ENCODE measurements at regions not wholly inside any gene's neighbourhood (a gene's known extent, or its start where the extent isn't known, plus 50 kb on each side); places are given as distances from the start of the nearest gene placed in this dataset.

DNA sequence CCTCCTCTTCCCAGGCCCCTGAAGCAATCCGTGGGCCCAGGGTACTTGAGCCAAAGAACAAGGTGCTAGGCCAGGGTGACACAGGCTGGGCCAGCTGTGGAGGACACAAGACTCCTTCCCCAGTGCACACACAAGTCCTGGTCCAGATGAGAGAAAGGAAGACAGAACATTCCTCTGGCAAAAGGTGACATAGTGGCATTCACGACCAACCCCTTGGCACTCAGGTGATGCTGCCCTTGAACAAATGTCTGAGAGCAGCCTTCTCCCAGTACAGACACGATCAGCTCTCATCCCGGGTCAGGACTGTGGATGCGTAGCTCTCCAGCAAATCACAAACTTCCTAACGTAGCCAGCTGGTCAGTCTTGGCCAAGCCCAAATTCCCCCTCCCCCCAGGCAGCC, 118.5 kb downstream of the OAT start:
- peaks cover 8% of the 10 kb centered on the region for H3K9me3 ChIP-seq (ENCODE audit: control insufficient read depth, low read depth, low read length)
- H3K79me2 ChIP-seq (ENCODE audit: control insufficient read depth, insufficient read depth, low read length), result no peaks in the 10 kb centered on the region
- H3K4me3 ChIP-seq (ENCODE audit: control insufficient read depth in 2 of 3, extremely low read depth in 1 of 3, insufficient read depth in 2 of 3, low read depth in 1 of 3, low read length in 3 of 3), result no peak overlapping the region
- no peak overlapping the region for H3K27ac ChIP-seq (ENCODE audit: control insufficient read depth, insufficient read depth, low read length)
- no peak overlapping the region for H3K9ac ChIP-seq (ENCODE audit: control insufficient read depth, extremely low read depth, insufficient read depth, low read length)
- dilution Hi-C loops (cut with MboI; ENCODE audit: extremely low pct_ligation_motif_present, low sequenced_read_pairs), result no loop called here
- peaks cover 28% of the 10 kb centered on the region for H3K4me1 ChIP-seq (ENCODE audit: control insufficient read depth, extremely low read depth, insufficient read depth, low read length)
- TF ChIP-seq CTCF (optimal IDR thresholded peaks at IDR 0.05 in 1 of 3, IDR thresholded peaks at IDR 0.05 in 1 of 3, conservative IDR thresholded peaks at IDR 0.05 in 1 of 3; ENCODE audit: extremely low read depth in 1 of 3, insufficient read depth in 2 of 3, low read length in 3 of 3) (no peak), EZH2 (IDR thresholded peaks at IDR 0.05; ENCODE audit: low read length) (no peak)
- H3K27me3 ChIP-seq (ENCODE audit: control insufficient read depth, extremely low read depth, insufficient read depth, low read length), result peaks cover 4% of the 10 kb centered on the region
- no peaks in the 10 kb centered on the region for H4K20me1 ChIP-seq (ENCODE audit: control insufficient read depth, extremely low read depth, insufficient read depth, low read length)
- H2AFZ ChIP-seq (ENCODE audit: control insufficient read depth, low read length), result no peak overlapping the region
- DNase-seq (ENCODE audit: low read depth, low spot score), result no peak
- H3K36me3 ChIP-seq (ENCODE audit: control insufficient read depth in 2 of 2, extremely low read depth in 1 of 2, insufficient read depth in 2 of 2, low read length in 2 of 2), result no peaks in the 10 kb centered on the region
- H3K4me2 ChIP-seq (ENCODE audit: control insufficient read depth, extremely low read depth, insufficient read depth, low read depth, low read length), result no peak overlapping the region
- H3K9me1 ChIP-seq (ENCODE audit: control insufficient read depth, extremely low read depth, insufficient read depth, low read length), result peaks cover under 1% of the 10 kb centered on the region
- FAIRE-seq, result no peak

- DNase-seq (ENCODE audit: low read depth, low spot score), result no peak
These were observed 119.0 kb downstream of the OAT start for GRCh38 chr10:124299696-124300095.

More at GRCh38 chr10:124299696-124300095, 119.0 kb downstream of the OAT start:
- no peak for TF ChIP-seq CTCF (optimal IDR thresholded peaks at IDR 0.05 in 1 of 3, IDR thresholded peaks at IDR 0.05 in 1 of 3, conservative IDR thresholded peaks at IDR 0.05 in 1 of 3; ENCODE audit: extremely low read depth in 1 of 3, insufficient read depth in 2 of 3, low read length in 3 of 3)
- TF ChIP-seq EZH2 (IDR thresholded peaks at IDR 0.05; ENCODE audit: low read length), result no peak
- Histone ChIP-seq H3K9me1 (ENCODE audit: control insufficient read depth, extremely low read depth, insufficient read depth, low read length) (peaks cover 2% of the 10 kb centered on the region), H3K27me3 (ENCODE audit: control insufficient read depth, extremely low read depth, insufficient read depth, low read length) (peaks cover 4% of the 10 kb centered on the region), H3K9me3 (ENCODE audit: control insufficient read depth, low read depth, low read length) (peaks cover 8% of the 10 kb centered on the region), H4K20me1 (ENCODE audit: control insufficient read depth, extremely low read depth, insufficient read depth, low read length) (no peaks in the 10 kb centered on the region), H3K9ac (ENCODE audit: control insufficient read depth, extremely low read depth, insufficient read depth, low read length) (no peak overlapping the region), H3K79me2 (ENCODE audit: control insufficient read depth, insufficient read depth, low read length) (no peaks in the 10 kb centered on the region), H3K36me3 (ENCODE audit: control insufficient read depth in 2 of 2, extremely low read depth in 1 of 2, insufficient read depth in 2 of 2, low read length in 2 of 2) (no peaks in the 10 kb centered on the region), H2AFZ (ENCODE audit: control insufficient read depth, low read length) (peak overlapping the region; percentile 4), H3K4me1 (ENCODE audit: control insufficient read depth, extremely low read depth, insufficient read depth, low read length) (peaks cover 33% of the 10 kb centered on the region), H3K4me2 (ENCODE audit: control insufficient read depth, extremely low read depth, insufficient read depth, low read depth, low read length) (no peak overlapping the region), H3K27ac (ENCODE audit: control insufficient read depth, insufficient read depth, low read length) (no peak overlapping the region), H3K4me3 (ENCODE audit: control insufficient read depth in 2 of 3, extremely low read depth in 1 of 3, insufficient read depth in 2 of 3, low read depth in 1 of 3, low read length in 3 of 3) (no peak overlapping the region)
- dilution Hi-C loops (cut with MboI; ENCODE audit: extremely low pct_ligation_motif_present, low sequenced_read_pairs), result no loop called here
- no peak for FAIRE-seq
